IMR-90 (cell line): ENCODE measurements at regions not wholly inside any gene's neighbourhood (a gene's known extent, or its start where the extent isn't known, plus 50 kb on each side); places are given as distances from the start of the nearest gene placed in this dataset.

ENCODE experiments used
- ATAC-seq: fragments of 200-7000 bp; cut with Tn5 transposase; 2 replicates; pipeline ENCODE4 v1.9.1; 2020; ENCODE audit warnings: low read depth, mild to moderate bottlenecking, moderate library complexity
- BruUV-seq: library from RNA; stranded (reverse); fragments of 400-500 nt; replicated peaks from 2 replicates; lab custom pipeline; 2021; lab: Mats Ljungman, UMichigan
- CTCF ChIA-PET: fragments of 300-600 bp; formaldehyde crosslinking; extraction: SDS; loops from one replicate; lab custom pipeline; 2021; ENCODE audit warnings: antibody characterized with exemption; lab: Yijun Ruan, JAX
- POLR2A ChIA-PET: fragments of 300-600 bp; sonication (Branson Sonifier 250); formaldehyde crosslinking; loops from one replicate; lab custom pipeline; 2022; ENCODE audit warnings: antibody characterized with exemption; ENCODE audit not compliant: unreplicated experiment; lab: Charles Lee
- DNase-seq: peaks from one replicate; pipeline ENCODE4 v3.0.0; 2013
- H2AFZ ChIP-seq: replicated peaks from 2 replicates; pipeline ENCODE3; 2013; ENCODE audit warnings: low read length, mild to moderate bottlenecking; ENCODE audit not compliant: poor library complexity
- H2AK5ac ChIP-seq: 2 replicates; pipeline ENCODE4 v1.6.1; 2013; ENCODE audit warnings: low read depth, low read length, inconsistent platforms
- H2AK9ac ChIP-seq: replicated peaks from 2 replicates; pipeline ENCODE3; 2013; ENCODE audit warnings: mild to moderate bottlenecking, low read depth, low read length, moderate library complexity; ENCODE audit not compliant: poor library complexity
- H2BK120ac ChIP-seq: 2 replicates; pipeline ENCODE4 v1.6.1; 2013; ENCODE audit warnings: low read depth, low read length, inconsistent platforms
- H2BK15ac ChIP-seq: 3 replicates; pipeline ENCODE4 v1.6.1; 2013; ENCODE audit warnings: low read depth, low read length, inconsistent platforms
- H2BK20ac ChIP-seq: 2 replicates; pipeline ENCODE4 v1.6.1; 2013; ENCODE audit warnings: low read depth, mild to moderate bottlenecking, inconsistent platforms, low read length, moderate library complexity
- H2BK5ac ChIP-seq: 2 replicates; pipeline ENCODE4 v1.6.1; 2013; ENCODE audit warnings: mild to moderate bottlenecking, low read depth, low read length, inconsistent platforms; ENCODE audit not compliant: poor library complexity, severe bottlenecking
- H3K14ac ChIP-seq: replicated peaks from 2 replicates; pipeline ENCODE4 v1.6.1; 2013; ENCODE audit warnings: low read depth, low read length, inconsistent platforms
- H3K18ac ChIP-seq: 2 replicates; pipeline ENCODE4 v1.6.1; 2013; ENCODE audit warnings: low read depth, low read length, control low read depth
- H3K23ac ChIP-seq: 2 replicates; pipeline ENCODE4 v1.6.1; 2013; ENCODE audit warnings: low read depth, low read length, inconsistent platforms
- H3K27ac ChIP-seq: 2 replicates; pipeline ENCODE4 v1.5.1; 2013; ENCODE audit warnings: mild to moderate bottlenecking, control low read depth, low read length; ENCODE audit not compliant: insufficient read depth
- H3K27me3 ChIP-seq: 2 replicates; pipeline ENCODE4 v1.6.1; 2013; ENCODE audit warnings: low read length; ENCODE audit not compliant: control insufficient read depth, insufficient read depth
- H3K36me3 ChIP-seq: 2 replicates; pipeline ENCODE4 v1.6.1; 2013; ENCODE audit warnings: low read length, mixed read lengths; ENCODE audit not compliant: control insufficient read depth, insufficient read depth
- H3K4ac ChIP-seq: 2 replicates; pipeline ENCODE4 v1.6.1; 2013; ENCODE audit warnings: low read depth, low read length, inconsistent platforms
- H3K4me1 ChIP-seq: 2 replicates; pipeline ENCODE4 v1.6.1; 2013; ENCODE audit warnings: low read length, mixed read lengths; ENCODE audit not compliant: control insufficient read depth, insufficient read depth
- H3K4me2 ChIP-seq: 2 replicates; pipeline ENCODE4 v1.6.1; 2013; ENCODE audit warnings: low read depth, mild to moderate bottlenecking, control low read depth, low read length, moderate library complexity
- H3K4me3 ChIP-seq: 2 replicates; pipeline ENCODE4 v1.5.1; 2013; ENCODE audit warnings: low read depth, mild to moderate bottlenecking, control low read depth, low read length, moderate library complexity; ENCODE audit not compliant: insufficient read depth
- H3K56ac ChIP-seq: 2 replicates; pipeline ENCODE4 v1.6.1; 2013; ENCODE audit warnings: low read length, inconsistent platforms; ENCODE audit not compliant: insufficient read depth; ENCODE audit errors: extremely low read depth
- H3K79me1 ChIP-seq, 2 experiments: 2 replicates each; pipeline ENCODE4 v1.6.1; 2013; ENCODE audit warnings: low read length in 2 of 2, inconsistent platforms in 1 of 2, low read depth in 1 of 2
- H3K9ac ChIP-seq: 2 replicates; pipeline ENCODE4 v1.6.1; 2013; ENCODE audit warnings: low read depth, low read length, control low read depth
- H3K9me1 ChIP-seq: 2 replicates; pipeline ENCODE4 v1.6.1; 2013; ENCODE audit warnings: low read length, inconsistent platforms; ENCODE audit not compliant: insufficient read depth
- H3K9me3 ChIP-seq: 2 replicates; pipeline ENCODE4 v1.6.1; 2013; ENCODE audit warnings: low read length; ENCODE audit not compliant: control insufficient read depth, insufficient read depth
- H4K20me1 ChIP-seq: 2 replicates; pipeline ENCODE4 v1.6.1; 2013; ENCODE audit warnings: low read length, inconsistent platforms; ENCODE audit not compliant: insufficient read depth
- H4K5ac ChIP-seq: 2 replicates; pipeline ENCODE4 v1.6.1; 2013; ENCODE audit warnings: mild to moderate bottlenecking, low read depth, low read length, control low read depth
- H4K8ac ChIP-seq, 2 experiments: 2 replicates each; pipeline ENCODE4 v1.6.1; 2013; ENCODE audit warnings: low read depth in 2 of 2, low read length in 2 of 2, control low read depth in 1 of 2, inconsistent platforms in 1 of 2
- H4K91ac ChIP-seq: 2 replicates; pipeline ENCODE4 v1.6.1; 2013; ENCODE audit warnings: low read depth, low read length, inconsistent platforms; ENCODE audit not compliant: insufficient read depth
- FOS ChIP-seq: fragments of 150-350 bp; IDR thresholded peaks from 2 replicates; pipeline ENCODE4 v1.6.1; 2016; ENCODE audit warnings: low read depth, low read length
- USF2 ChIP-seq: fragments of 150-350 bp; IDR thresholded peaks from 2 replicates; pipeline ENCODE4 v1.6.1; 2017; ENCODE audit warnings: mild to moderate bottlenecking, antibody characterized with exemption, low read length, low read depth
- WGBS, 2 experiments: methylation state at CpG; one replicate each; pipeline versions ENCODE4 v1.1.5 to v1.1.7; 2013; ENCODE audit warnings: missing lambda C conversion rate in 2 of 2; ENCODE audit not compliant: insufficient read length in 1 of 2; ENCODE audit errors: extremely low coverage in 2 of 2; 5-methylcytosine and 5-hydroxymethylcytosine counted together
- dilution Hi-C: fragments of 300-500 bp; cut with HindIII; formaldehyde crosslinking; loops from one replicate; pipeline ENCODE4 v1.14.3; 2018; ENCODE audit warnings: low sequenced_read_pairs; ENCODE audit not compliant: unreplicated experiment
- in situ Hi-C: fragments of 300-500 bp; cut with MboI; formaldehyde crosslinking; loops from 3 replicates; pipeline ENCODE4 v1.14.3; 2019; ENCODE audit warnings: low sequenced_read_pairs, inconsistent platforms, mixed read lengths
- intact Hi-C: fragments of 100-400 bp; cut with micrococcal nuclease; formaldehyde crosslinking; loops from 2 replicates; pipeline ENCODE4 v1.10.0; 2022

GRCh38 chr20:50354721-50355589 is 155.2 kb upstream of the PTPN1 start:
- no peak overlapping the region for H3K27ac ChIP-seq
- dilution Hi-C loops (no loop called here), intact Hi-C loops (no loop called here), in situ Hi-C loops (no loop called here)
- H3K4me3 ChIP-seq = no peak overlapping the region
- H2AK5ac ChIP-seq = no peak overlapping the region
- H3K56ac ChIP-seq = no peak overlapping the region
- H3K9me1 ChIP-seq = no peaks in the 10 kb centered on the region
- POLR2A ChIA-PET = no interaction called here
- no TSS peak for BruUV-seq
- H3K27me3 ChIP-seq = no peaks in the 10 kb centered on the region
- H3K4me2 ChIP-seq = no peak overlapping the region
- H3K9me3 ChIP-seq = no peaks in the 10 kb centered on the region
- H2BK20ac ChIP-seq = no peak overlapping the region
- no peaks in the 10 kb centered on the region for H3K36me3 ChIP-seq
- no peak overlapping the region for H4K91ac ChIP-seq
- no peak overlapping the region for H3K9ac ChIP-seq
- no peaks in the 10 kb centered on the region for H3K79me1 ChIP-seq
- H4K8ac ChIP-seq = no peak overlapping the region
- H2BK15ac ChIP-seq = no peak overlapping the region
- H2BK5ac ChIP-seq = no peak overlapping the region
- DNase-seq (no peak), ATAC-seq (no peak)
- no peak overlapping the region for H3K4ac ChIP-seq
- no peaks in the 10 kb centered on the region for H4K20me1 ChIP-seq
- H3K23ac ChIP-seq = no peak overlapping the region
- no peak overlapping the region for H2AK9ac ChIP-seq
- no peak overlapping the region for H4K5ac ChIP-seq
- no peak overlapping the region for H2BK120ac ChIP-seq
- H3K14ac ChIP-seq = no peak overlapping the region
- H3K18ac ChIP-seq = no peak overlapping the region
- TF ChIP-seq USF2 = peak; percentile 12; the same call in 1 of the 2 replicates
- no peak for TF ChIP-seq FOS
- H2AFZ ChIP-seq = no peak overlapping the region
- H3K4me1 ChIP-seq = no peaks in the 10 kb centered on the region
- CTCF ChIA-PET = no interaction called here
- 80% methylated on average over 3 of the region's 13 CpGs; no CpG with 5 or more reads in 1 of the 2 experiments for WGBS, 2 experiments
